ENCODE measurements at regions not wholly inside any gene's neighbourhood (a gene's known extent, or its start where the extent isn't known, plus 50 kb on each side); places are given as distances from the start of the nearest gene placed in this dataset.

- ChIA-PET CTCF (interaction anchor here (1.5 to 8.9 kb wide), 4 partner anchors 37 to 288 kb away, joined by 3 to 145 read pairs (median 58); no protein-coding TSS in a partner anchor), POLR2A (no interaction called here)
- Histone ChIP-seq H3K27me3 (ENCODE audit: control insufficient read depth in 2 of 2, insufficient read depth in 2 of 2, low read length in 2 of 2) (peaks cover 0 to 4% of the 10 kb centered on the region in 2 experiments), H3K4me3 (replicated peaks in 1 of 3; ENCODE audit: insufficient read depth in 1 of 3, low read depth in 1 of 3, low read length in 3 of 3) (no peak overlapping the region), H3K4me2 (ENCODE audit: insufficient read depth, low read length) (no peak overlapping the region), H3K9me1 (replicated peaks; ENCODE audit: control insufficient read depth, extremely low read depth, insufficient read depth, low read length) (no peaks in the 10 kb centered on the region), H3K36me3 (ENCODE audit: control insufficient read depth in 2 of 2, extremely low read depth in 1 of 2, insufficient read depth in 2 of 2, low read length in 2 of 2) (no peaks in the 10 kb centered on the region), H2AFZ (ENCODE audit: low read depth, low read length) (no peak overlapping the region), H4K20me1 (replicated peaks; ENCODE audit: control insufficient read depth, extremely low read depth, insufficient read depth, low read length) (no peaks in the 10 kb centered on the region), H3K9ac (replicated peaks; ENCODE audit: extremely low read depth, insufficient read depth, low read length) (no peak overlapping the region), H3K27ac (ENCODE audit: insufficient read depth, low read depth, low read length) (no peak overlapping the region), H3K79me2 (ENCODE audit: control insufficient read depth, insufficient read depth, low read length) (no peaks in the 10 kb centered on the region), H3K9me3 (replicated peaks; ENCODE audit: control insufficient read depth, insufficient read depth, low read length) (no peaks in the 10 kb centered on the region), H3K4me1 (ENCODE audit: control insufficient read depth, extremely low read depth, insufficient read depth, low read length) (no peaks in the 10 kb centered on the region)
- DNase-seq (ENCODE audit: low read depth, low spot score) (no peak), FAIRE-seq (no peak)
- intact Hi-C loops (cut with micrococcal nuclease): no loop called here
- dilution Hi-C loops (cut with MboI; ENCODE audit: extremely low pct_ligation_motif_present, low sequenced_read_pairs): no loop called here
- no peak for TF ChIP-seq POLR2AphosphoS5 (IDR thresholded peaks at IDR 0.05; ENCODE audit: insufficient read depth, low read depth, low read length)
- TF ChIP-seq MAX (IDR thresholded peaks at IDR 0.05; ENCODE audit: insufficient read depth, insufficient read length): no peak
- no peak for TF ChIP-seq POLR2A (IDR thresholded peaks at IDR 0.05; ENCODE audit: low read depth, low read length)
- TF ChIP-seq MYC (IDR thresholded peaks at IDR 0.05; ENCODE audit: low read depth, low read length): no peak
- TF ChIP-seq CTCF (IDR thresholded peaks at IDR 0.05; ENCODE audit: extremely low read depth in 1 of 2, insufficient read depth in 1 of 2, low read depth in 1 of 2, low read length in 2 of 2): no peak
- no peak for TF ChIP-seq JUN (IDR thresholded peaks at IDR 0.05; ENCODE audit: borderline replicate concordance, insufficient read depth, insufficient read length, low read depth)
- TF ChIP-seq EZH2 (IDR thresholded peaks at IDR 0.05; ENCODE audit: borderline replicate concordance, low read depth, low read length, severe bottlenecking): no peak
- no peak for TF ChIP-seq FOS (IDR thresholded peaks at IDR 0.05; ENCODE audit: borderline replicate concordance, insufficient read depth, low read length)
- TF ChIP-seq GATA2 (IDR thresholded peaks at IDR 0.05; ENCODE audit: insufficient read depth, insufficient read length, low read depth, low read length): no peak
- BruUV-seq (replicated peaks): no TSS peak
Observed at GRCh38 chr6:165726965-165727381, 63.9 kb upstream of the PDE10A start.

Data from endothelial cell of umbilical vein (primary cell).